NCI-H2227 (cell line): ENCODE measurements at regions not wholly inside any gene's neighbourhood (a gene's known extent, or its start where the extent isn't known, plus 50 kb on each side); places are given as distances from the start of the nearest gene placed in this dataset.
"Not testable (repeated sequence)": the region's sequence is repeated elsewhere in the genome, so short reads cannot be mapped to it uniquely, and the experiment has no call there.

Source experiments
- DNase-seq: peaks from one replicate; lab custom pipeline; 2025; ENCODE audit not compliant: unreplicated experiment; lab: John Stamatoyannopoulos, UW

GRCh38 chr1:195715652-195716051 is 892.6 kb downstream of the KCNT2 start:
- no peak for DNase-seq

DNA sequence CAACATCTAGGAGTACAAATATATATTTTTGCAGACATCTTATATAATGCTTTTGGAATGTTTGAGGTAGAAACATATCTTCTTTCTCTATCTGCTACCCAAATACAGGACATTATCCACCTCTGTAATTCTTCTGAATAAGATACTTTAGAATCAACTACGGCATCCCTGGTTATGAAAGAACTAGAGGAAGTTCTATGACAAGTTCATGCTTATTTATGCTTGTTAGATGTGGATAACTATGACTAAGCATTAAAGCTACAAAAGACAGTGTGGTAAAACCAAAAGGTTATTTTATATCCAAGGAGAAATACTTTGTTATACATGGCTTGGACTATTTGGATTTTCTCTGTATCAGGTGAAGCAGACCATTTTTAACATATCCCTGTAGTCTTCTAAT is 894.0 kb downstream of the KCNT2 start:
- no peak for DNase-seq

GRCh38 chr1:195709821-195710220 is 898.4 kb downstream of the KCNT2 start:
- DNase-seq, result no peak

DNA sequence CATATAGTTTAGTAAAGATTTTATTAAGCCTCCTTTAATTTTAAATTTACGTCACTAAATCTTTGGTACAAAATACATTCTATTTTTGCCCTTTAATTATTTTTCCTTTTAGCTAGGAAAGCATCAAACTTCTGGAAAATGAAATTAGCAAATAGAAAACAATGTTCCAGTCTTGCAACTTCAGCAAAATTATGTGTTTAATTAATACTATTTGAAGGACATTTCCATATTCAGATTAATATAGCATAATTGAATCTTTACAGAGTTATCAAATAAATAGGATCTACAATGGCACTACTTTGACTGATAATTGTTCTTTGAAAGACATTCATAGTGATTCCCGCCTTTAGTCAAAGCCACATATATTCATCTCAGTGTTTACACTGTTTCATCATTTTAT is 904.2 kb downstream of the KCNT2 start:
- DNase-seq, result no peak

- DNase-seq, result no peak
Observed at GRCh38 chr1:195701149-195701548, 907.1 kb downstream of the KCNT2 start.

GRCh38 chr1:195697130-195697529 is 911.1 kb downstream of the KCNT2 start:
- DNase-seq, result no peak

DNA sequence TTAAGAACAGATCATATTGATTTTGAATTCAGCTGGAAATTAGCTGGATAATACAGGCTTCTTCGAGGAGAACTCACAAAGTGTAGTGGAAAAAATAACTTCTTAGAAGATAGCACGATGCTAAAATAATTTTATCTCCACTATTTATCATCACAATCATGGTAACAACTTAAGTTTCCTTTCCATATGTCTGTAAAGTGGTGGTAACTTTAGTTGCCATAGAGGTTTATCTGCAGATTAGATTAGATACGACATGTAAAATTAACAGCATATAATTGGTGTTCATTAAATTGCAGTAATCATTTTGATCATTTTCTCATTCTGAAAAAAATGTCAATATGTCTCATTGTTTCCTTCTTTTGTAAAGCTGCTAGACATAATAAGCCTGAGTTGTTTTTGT is 921.5 kb downstream of the KCNT2 start:
- DNase-seq, result no peak

DNA sequence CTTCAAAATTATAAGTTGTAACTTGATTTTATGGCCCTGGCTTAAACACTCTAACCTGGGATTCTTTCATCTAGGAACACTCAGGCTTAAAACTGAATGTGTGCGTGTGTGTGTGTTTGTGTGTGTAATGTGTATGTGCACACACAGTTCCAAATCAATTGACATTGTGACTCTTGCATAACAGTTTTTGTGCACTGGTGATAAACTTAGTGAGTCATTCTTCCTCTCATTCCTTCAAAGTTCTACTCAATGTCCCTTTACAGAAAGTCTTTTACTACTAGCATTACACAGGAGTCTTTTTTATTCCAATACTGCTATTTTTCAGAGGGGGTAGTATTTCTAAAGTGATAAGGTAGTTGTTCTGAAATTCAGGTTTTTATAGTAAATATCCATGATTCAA is 943.6 kb downstream of the KCNT2 start:
- DNase-seq, result no peak

GRCh38 chr1:195663549-195664280 is 944.5 kb downstream of the KCNT2 start:
- DNase-seq, result no peak

GRCh38 chr1:195656780-195657179 is 951.5 kb downstream of the KCNT2 start:
- no peak for DNase-seq

GRCh38 chr1:195648875-195649274 is 959.4 kb downstream of the KCNT2 start:
- not testable (repeated sequence) for DNase-seq

- no peak for DNase-seq
Observed at GRCh38 chr1:195637539-195637938, 970.7 kb downstream of the KCNT2 start.

DNA sequence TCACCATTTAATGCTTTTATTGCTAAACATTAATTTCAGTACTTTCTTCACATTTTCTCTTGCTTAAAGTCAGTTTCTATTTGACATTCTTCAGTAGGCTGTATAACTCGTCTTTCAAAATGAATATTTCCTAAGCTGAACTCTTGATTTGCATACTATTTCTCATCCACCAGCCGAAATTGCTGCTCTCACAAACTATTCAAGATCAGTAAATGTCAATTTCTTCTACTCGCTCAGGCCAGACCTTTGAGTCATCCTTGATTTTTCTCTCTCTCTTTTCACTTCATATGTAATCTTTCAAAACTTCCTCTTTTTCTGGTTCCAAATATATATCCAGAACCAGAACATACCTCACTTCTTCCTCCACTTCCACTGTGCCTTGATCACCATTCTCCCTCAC is 990.0 kb downstream of the KCNT2 start:
- DNase-seq, result no peak

- no peak for DNase-seq
Observed at GRCh38 chr1:195617106-195617505, 991.1 kb downstream of the KCNT2 start.

DNA sequence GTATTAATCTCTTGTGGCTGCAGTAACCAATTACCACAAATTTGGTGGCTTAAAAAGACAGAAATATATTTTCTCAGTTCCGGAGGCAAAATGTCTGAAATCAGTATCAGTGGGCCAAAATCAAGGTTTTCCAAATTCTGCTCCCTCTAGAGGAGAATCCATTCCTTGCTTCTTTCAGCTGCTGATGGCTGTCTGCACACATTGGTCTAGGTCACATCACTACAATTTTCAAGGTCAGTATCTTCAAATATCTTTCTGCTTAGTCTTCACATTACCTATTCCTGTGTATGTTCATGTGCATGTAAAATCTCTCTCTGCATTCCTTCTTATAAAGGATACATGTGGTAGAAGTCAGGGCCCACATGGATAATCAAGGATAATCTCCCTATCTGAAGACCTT is 999.4 kb downstream of the KCNT2 start:
- DNase-seq, result no peak

- no peak for DNase-seq
Observed at GRCh38 chr1:195606483-195606882, 1001.8 kb downstream of the KCNT2 start.

- DNase-seq, result no peak
Observed at GRCh38 chr1:195604287-195604686, 1004.0 kb downstream of the KCNT2 start.

- DNase-seq, result peak; percentile 5
Observed at GRCh38 chr1:195597891-195598290, 1010.3 kb downstream of the KCNT2 start.

DNA sequence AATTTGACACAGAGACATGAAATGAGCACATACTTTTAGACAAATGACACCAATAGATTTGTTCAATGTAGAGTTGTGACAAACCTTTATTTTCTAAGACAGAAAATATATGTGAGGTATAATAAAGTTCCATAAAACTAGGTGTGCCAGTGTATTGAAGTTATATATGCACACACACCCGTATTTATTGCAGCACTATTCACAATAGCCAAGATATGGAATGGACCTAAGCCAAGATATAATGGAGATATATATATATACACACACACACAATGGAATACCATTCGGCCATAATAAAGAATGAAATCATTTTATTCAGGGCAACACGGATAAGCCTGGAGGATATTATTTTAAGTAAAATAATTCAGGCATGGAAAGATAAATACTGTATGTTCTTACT is 1013.5 kb downstream of the KCNT2 start:
- no peak for DNase-seq

- no peak for DNase-seq
Observed at GRCh38 chr1:195594322-195594721, 1013.9 kb downstream of the KCNT2 start.

DNA sequence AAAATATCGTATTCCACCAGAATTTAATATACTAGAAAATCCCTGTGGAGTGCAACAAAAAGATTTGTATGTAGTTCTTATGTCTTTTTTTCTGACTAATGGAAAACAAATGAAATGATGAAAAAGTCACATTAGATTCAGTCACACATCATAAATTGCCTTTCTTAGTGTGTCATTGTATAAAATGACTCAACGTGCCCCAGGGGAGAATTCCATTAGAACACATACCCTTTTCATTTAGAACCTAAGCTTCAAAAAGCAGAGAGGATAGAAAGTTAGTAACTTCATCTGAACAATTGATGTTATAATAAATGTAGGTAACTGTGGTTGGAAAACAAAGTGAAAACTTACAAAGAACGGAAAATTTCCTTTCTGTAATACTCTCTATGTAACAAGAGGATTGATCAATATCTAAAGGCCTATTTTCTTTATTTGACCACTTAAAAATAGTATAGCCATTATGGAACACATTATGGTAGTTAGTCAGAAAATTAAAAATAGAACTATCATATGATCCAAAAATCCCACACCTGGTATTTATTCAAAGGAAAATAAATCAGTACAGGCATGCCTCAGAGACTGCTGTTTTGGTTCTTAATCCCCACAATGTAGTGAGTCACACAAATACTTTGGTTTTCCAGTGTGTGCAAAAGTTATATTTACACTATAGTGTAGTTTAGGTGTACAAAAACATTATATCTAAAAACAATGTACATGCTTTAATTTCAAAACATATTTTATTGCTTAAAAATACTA is 1016.1 kb downstream of the KCNT2 start:
- DNase-seq, result no peak

DNA sequence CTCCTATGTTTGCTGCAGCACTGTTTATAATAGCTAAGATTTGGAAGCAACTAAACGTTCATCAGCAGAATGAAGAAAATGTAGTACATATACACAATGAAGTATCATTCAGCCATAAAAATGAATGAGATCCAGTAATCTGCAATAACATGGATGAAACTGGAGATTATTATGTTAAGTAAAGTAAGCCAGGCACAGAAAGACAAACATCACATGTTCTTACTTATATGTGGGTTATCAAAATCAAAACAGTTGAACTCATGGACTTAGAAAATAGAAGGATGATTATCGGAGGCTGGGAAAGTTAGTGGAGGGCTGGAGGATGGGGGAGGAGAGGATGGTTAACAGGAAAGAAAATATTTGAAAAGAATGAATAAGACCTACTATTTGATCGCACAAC is 1017.6 kb downstream of the KCNT2 start:
- no peak for DNase-seq
